Heart right ventricle (tissue), 16 donors: ENCODE measurements at regions not wholly inside any gene's neighbourhood (a gene's known extent, or its start where the extent isn't known, plus 50 kb on each side); places are given as distances from the start of the nearest gene placed in this dataset.

ENCODE experiments used
- ATAC-seq, 8 donors: fragments of 200-7000 bp; cut with Tn5 transposase; one replicate each; pipeline ENCODE4 v1.9.1; 2020; ENCODE audit warnings: mild to moderate bottlenecking in 8 of 8, moderate library complexity in 8 of 8, moderate number of reproducible peaks in 1 of 8
- DNase-seq, 2 donors: peaks; one replicate each; pipeline ENCODE4 v3.0.0-alpha.2; 2020
- H3K27ac ChIP-seq, 10 donors: fragments of 200-600 bp; sonication (generic) in 2 of 10; one replicate each; pipeline versions ENCODE4 v1.5.0 to v1.8.0; 2020 to 2022; ENCODE audit warnings: mild to moderate bottlenecking in 3 of 10
- H3K27me3 ChIP-seq, 7 donors: fragments of 200-600 bp; one replicate each; pipeline ENCODE4 v1.8.0; 2021 to 2022; ENCODE audit warnings: mild to moderate bottlenecking in 2 of 7
- H3K36me3 ChIP-seq, 9 donors: fragments of 200-600 bp; sonication (generic) in 1 of 9; one replicate each; pipeline versions ENCODE4 v1.5.0 to v1.8.0; 2020 to 2022; ENCODE audit warnings: mild to moderate bottlenecking in 2 of 9
- H3K4me1 ChIP-seq, 9 donors: fragments of 200-600 bp; sonication (generic) in 1 of 9; one replicate each; pipeline versions ENCODE4 v1.5.0 to v1.8.0; 2020 to 2022; ENCODE audit warnings: mild to moderate bottlenecking in 4 of 9
- H3K4me3 ChIP-seq, 10 donors: fragments of 200-600 bp; sonication (generic) in 2 of 10; one replicate each; pipeline versions ENCODE4 v1.5.0 to v1.8.0; 2020 to 2022; ENCODE audit warnings: mild to moderate bottlenecking in 7 of 10, moderate library complexity in 2 of 10
- H3K9me3 ChIP-seq, 11 donors: fragments of 200-600 bp in 10 of 11; sonication (generic) in 2 of 11; one replicate each; pipeline versions ENCODE4 v1.5.0 to v1.8.0; 2013 to 2022; ENCODE audit warnings: mild to moderate bottlenecking in 2 of 11, control low read depth in 1 of 11, moderate library complexity in 1 of 11
- WGBS, 2 donors: extraction: QIAGEN DNeasy Blood & Tissue Kit; methylation state at CpG; one replicate each; pipeline ENCODE4 v1.1.7; 2013; ENCODE audit warnings: inconsistent platforms in 1 of 2; 5-methylcytosine and 5-hydroxymethylcytosine counted together
- intact Hi-C, 10 donors: fragments of 100-400 bp; cut with DNase I; formaldehyde crosslinking; loops; one replicate each; pipeline versions ENCODE4 v1.11.1 to v1.14.2; 2022
- TF ChIP-seq, protein P1 (sequence below), 9 donors: fragments of 200-600 bp; sonication (generic) in 2 of 9; IDR thresholded peaks; one replicate each; pipeline versions ENCODE4 v1.5.0 to v1.8.0; 2021 to 2022; ENCODE audit warnings: antibody characterized with exemption in 9 of 9, mild to moderate bottlenecking in 5 of 9, moderate library complexity in 1 of 9
- donor health status: Arrhythmogenic right ventricular cardiomyopathy.
- donor health status: ischemic (EF 13 %, LVEDD 7.1; RV severe dilation, severe dysfunction).
- donor health status: healthy with polysubstance abuse.
- donor health status: DM: no; HTN: yes; CAD: no.
- donor health status: DM: no; HTN: no; CAD: no.
- donor health status: ischemic (EF 25% LVEDD 6.9; RV normal size, moderate dysfunction).
- donor health status: ischemic (EF 25% LVEDD 5.7; RV mildly dilated, moderate dysfunction).
- donor health status: healthy.
- donor health status: DM: yes; HTN: yes; CAD: no.
- donor health status: Ischemic cardiomyopathy.
- donor health status: ischemic (EF 35%, LVEDD 5.7; RV mildly dilated, moderate dysfunction).
- donor health status: nonischemic (EF 11% LVEDD 7.7; RV severe dilation, severe dysfunction).
- donor health status: DM: yes; HTN: yes; CAD: no.
- donor health status: PGD.
- donor health status: ischemic (EF 29% LVEDD 5.4; RV normal size, mild dysfunction).
- donor health status: nonischemic (EF 23%, LVEDD 6.1; RV moderate dilation, normal function).

DNA sequence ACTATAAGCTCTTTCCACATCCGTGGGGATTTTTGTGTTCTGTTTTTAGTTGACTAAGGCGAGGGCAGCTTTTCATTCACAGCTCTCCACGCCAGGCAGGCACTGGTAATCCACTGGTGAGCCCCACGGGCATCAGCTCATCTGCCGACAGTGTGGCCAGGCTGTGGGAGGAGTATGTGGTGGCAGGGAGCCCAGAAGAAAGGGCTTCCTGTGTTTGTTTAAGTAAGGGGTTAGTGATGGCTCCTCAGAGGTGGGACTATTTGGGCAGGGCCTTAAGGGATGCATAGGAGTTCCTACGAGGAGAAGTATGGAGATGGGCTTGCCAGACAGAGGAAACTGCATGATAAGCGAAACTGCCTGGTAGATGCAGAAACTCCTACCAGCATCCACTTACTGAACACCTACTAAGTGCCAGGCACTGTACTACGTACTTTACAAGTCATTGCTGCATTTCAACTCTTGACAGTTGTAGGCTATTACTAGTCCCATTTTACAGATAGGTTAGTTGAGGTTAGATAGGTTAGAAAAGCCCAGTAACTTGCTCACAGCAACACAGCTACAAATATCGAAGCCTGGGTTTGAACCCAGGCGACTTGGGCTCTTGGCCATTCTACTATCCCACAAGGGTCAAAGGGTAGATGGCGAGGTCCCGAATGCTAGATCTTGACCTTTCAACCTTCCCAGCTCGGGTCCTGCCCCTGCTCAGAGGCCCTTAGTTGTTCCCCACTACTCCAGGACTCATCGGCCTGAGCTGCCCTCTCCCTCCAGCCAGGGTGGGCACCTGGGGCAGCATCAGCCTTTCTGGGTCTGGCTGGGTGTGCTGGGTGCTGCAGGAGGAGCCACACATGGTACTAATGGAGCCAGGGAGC, 55.1 kb downstream of the CEBPB start:
- no peaks in the 10 kb centered on the region for H3K9me3 ChIP-seq
- no peak overlapping the region for H3K27ac ChIP-seq
- ATAC-seq (peak in 1 of 8 donors; percentile 7), DNase-seq (no peak)
- intact Hi-C loops = no loop called here
- H3K4me1 ChIP-seq = peaks cover 0 to 8% (median 0%) of the 10 kb centered on the region in 9 donors
- WGBS, 2 donors = 77 to 78% methylated on average over 14 of the region's 14 CpGs
- H3K27me3 ChIP-seq = peaks cover 0 to 23% (median 4%) of the 10 kb centered on the region in 7 donors
- TF ChIP-seq, protein P1, sequence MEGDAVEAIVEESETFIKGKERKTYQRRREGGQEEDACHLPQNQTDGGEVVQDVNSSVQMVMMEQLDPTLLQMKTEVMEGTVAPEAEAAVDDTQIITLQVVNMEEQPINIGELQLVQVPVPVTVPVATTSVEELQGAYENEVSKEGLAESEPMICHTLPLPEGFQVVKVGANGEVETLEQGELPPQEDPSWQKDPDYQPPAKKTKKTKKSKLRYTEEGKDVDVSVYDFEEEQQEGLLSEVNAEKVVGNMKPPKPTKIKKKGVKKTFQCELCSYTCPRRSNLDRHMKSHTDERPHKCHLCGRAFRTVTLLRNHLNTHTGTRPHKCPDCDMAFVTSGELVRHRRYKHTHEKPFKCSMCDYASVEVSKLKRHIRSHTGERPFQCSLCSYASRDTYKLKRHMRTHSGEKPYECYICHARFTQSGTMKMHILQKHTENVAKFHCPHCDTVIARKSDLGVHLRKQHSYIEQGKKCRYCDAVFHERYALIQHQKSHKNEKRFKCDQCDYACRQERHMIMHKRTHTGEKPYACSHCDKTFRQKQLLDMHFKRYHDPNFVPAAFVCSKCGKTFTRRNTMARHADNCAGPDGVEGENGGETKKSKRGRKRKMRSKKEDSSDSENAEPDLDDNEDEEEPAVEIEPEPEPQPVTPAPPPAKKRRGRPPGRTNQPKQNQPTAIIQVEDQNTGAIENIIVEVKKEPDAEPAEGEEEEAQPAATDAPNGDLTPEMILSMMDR (IDR thresholded peaks at IDR 0.05) = no peak
- H3K4me3 ChIP-seq = no peak overlapping the region
- no peaks in the 10 kb centered on the region for H3K36me3 ChIP-seq

DNA sequence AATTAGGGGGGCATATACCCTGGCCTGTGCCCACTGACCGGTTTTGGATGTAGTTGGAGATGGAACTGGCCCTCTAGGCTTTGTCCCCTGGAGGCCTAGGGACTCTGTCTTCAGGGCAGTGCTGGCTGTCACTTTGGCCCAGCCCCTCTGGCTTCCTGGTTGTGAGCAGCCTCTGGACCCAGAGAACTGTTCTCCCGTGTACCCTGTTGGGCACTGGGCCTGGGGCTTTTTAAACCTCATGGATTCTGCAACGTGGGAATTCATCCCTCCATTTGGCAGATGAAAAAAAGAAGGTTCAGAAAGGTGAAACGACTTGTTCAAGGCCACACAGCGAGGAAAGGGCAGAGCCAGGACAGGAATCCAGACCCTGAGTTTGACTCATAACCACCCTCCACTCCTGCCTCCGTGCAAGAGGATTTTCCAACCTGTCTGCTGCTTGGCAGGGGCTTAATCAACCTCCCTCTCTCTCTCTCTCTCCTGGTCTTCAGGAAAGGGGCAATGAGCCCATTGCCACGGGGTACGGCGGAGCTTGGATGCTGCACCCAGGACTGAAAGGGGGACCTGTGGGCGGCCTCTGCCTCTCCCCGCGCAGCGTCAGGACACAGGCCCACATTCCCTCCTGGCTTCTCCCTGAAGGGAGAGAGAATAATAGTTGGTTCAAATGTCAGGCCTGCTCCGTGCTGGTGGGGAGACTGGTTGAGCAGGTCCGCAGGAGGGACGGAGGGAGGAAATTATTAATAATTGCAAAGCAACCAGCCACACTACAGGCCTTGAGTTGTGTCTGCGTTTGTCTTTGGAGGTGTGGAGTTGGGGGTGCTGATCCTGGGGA, 56.0 kb downstream of the CEBPB start:
- Histone ChIP-seq H3K27ac (no peak overlapping the region), H3K4me3 (no peak overlapping the region), H3K4me1 (peaks cover 0 to 8% (median 0%) of the 10 kb centered on the region in 9 donors), H3K9me3 (no peaks in the 10 kb centered on the region), H3K27me3 (peaks cover 0 to 23% (median 4%) of the 10 kb centered on the region in 7 donors), H3K36me3 (no peaks in the 10 kb centered on the region)
- ATAC-seq (no peak), DNase-seq (no peak)
- TF ChIP-seq, protein P1 (IDR thresholded peaks at IDR 0.05) = no peak
- 89 to 90% methylated on average over 17 of the region's 17 CpGs for WGBS, 2 donors
- intact Hi-C loops = no loop called here

DNA sequence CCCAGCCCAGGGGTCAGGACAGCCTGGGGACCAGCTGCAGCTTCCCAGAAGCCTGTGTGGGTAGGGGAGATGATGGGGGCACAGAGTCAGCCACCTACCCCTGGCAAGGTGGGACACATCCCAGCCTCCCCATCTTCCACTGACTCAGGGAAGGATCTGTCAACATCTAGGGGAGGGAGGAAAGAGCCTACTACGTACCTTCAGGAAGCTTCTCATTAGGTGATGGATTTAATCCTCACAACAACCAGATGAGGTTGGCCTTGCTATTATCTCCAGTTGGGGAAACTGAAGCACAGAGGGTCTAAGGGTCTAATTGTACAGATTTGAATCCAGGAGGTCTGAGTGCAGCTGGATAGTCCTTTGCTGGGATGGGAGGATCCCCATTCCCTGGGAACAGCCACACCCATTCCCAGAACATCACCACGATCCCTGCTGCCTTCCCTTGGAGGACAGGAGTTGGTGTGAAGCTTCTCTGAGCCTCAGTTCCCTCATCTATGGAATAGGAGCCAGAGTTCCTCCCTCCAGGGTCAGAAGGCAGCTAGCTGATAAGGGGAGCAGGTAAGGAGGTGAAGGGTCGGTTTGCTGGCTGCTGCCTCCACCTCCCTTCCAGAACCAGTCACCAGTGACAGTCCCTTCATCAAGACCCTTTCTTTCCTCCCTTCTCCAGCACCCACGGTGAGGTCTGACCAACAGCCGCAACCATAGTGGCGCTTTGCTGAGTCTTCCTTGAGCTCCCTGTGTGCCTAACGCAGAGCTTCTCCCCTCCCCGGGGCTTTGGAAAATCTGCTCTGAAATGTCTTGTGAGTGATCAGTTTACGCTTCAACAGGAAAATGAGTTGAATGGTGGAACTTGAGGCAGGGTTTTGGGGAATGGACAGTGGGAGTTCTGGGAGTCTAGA, 56.8 kb downstream of the CEBPB start:
- peaks cover 0 to 13% (median 0%) of the 10 kb centered on the region in 9 donors for H3K4me1 ChIP-seq
- WGBS, 2 donors = 91 to 93% methylated on average over 9 of the region's 9 CpGs
- H3K4me3 ChIP-seq = no peak overlapping the region
- peaks cover 0 to 21% (median 4%) of the 10 kb centered on the region in 7 donors for H3K27me3 ChIP-seq
- H3K9me3 ChIP-seq = no peaks in the 10 kb centered on the region
- ATAC-seq (no peak), DNase-seq (no peak)
- no peaks in the 10 kb centered on the region for H3K36me3 ChIP-seq
- intact Hi-C loops = no loop called here
- no peak overlapping the region for H3K27ac ChIP-seq
- TF ChIP-seq, protein P1 (IDR thresholded peaks at IDR 0.05) = no peak
